ENCODE measurements at regions not wholly inside any gene's neighbourhood (a gene's known extent, or its start where the extent isn't known, plus 50 kb on each side); places are given as distances from the start of the nearest gene placed in this dataset.

GRCh38 chr4:124334119-124334518 is 378.4 kb downstream of the ANKRD50 start:
- TF ChIP-seq, protein P1, sequence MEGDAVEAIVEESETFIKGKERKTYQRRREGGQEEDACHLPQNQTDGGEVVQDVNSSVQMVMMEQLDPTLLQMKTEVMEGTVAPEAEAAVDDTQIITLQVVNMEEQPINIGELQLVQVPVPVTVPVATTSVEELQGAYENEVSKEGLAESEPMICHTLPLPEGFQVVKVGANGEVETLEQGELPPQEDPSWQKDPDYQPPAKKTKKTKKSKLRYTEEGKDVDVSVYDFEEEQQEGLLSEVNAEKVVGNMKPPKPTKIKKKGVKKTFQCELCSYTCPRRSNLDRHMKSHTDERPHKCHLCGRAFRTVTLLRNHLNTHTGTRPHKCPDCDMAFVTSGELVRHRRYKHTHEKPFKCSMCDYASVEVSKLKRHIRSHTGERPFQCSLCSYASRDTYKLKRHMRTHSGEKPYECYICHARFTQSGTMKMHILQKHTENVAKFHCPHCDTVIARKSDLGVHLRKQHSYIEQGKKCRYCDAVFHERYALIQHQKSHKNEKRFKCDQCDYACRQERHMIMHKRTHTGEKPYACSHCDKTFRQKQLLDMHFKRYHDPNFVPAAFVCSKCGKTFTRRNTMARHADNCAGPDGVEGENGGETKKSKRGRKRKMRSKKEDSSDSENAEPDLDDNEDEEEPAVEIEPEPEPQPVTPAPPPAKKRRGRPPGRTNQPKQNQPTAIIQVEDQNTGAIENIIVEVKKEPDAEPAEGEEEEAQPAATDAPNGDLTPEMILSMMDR (IDR thresholded peaks at IDR 0.05; ENCODE audit: low read depth, low read length, poor library complexity, severe bottlenecking), result peak; percentile 28
- no peak for TF ChIP-seq EZH2phosphoT487 (IDR thresholded peaks at IDR 0.05; ENCODE audit: borderline replicate concordance, low read length)

All from DOHH2 (cell line).